ENCODE measurements at regions not wholly inside any gene's neighbourhood (a gene's known extent, or its start where the extent isn't known, plus 50 kb on each side); places are given as distances from the start of the nearest gene placed in this dataset.
A peak's percentile ranks its signal among the peaks of the same experiment; 100 is the strongest.

DNA sequence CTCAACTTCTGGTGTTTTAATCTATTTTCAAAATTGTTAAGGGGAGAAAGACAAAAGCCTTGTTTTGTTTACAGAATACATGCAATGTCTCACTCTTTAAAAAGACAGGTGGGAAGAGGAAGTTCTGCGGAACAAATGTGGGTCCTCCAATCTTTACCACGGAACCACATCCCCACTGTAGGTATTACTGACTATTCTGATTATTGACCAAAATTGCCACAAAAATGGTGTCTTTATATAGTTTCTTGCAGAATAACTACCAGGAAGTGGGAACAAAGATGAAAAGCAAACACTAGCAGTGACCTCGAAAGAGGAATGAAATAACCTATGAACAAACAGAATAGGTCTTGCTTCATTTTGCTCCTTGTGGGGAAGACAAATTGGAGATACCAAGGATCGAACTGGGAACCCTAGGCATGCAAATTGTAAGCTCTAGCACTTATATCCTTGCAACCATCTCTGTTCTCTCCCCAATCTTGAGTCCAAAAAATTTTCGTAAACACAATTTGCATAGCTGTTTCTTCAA is 106.7 kb downstream of the GPX5 start:
- peaks cover 8% of the 10 kb centered on the region for H3K27me3 ChIP-seq
- no peaks in the 10 kb centered on the region for H3K36me3 ChIP-seq (replicated peaks in 1 of 2)
- no peaks in the 10 kb centered on the region for H3K4me1 ChIP-seq (replicated peaks in 1 of 2)
- no peak for TF ChIP-seq POLR2A (IDR thresholded peaks at IDR 0.05)
- TF ChIP-seq, protein P1, sequence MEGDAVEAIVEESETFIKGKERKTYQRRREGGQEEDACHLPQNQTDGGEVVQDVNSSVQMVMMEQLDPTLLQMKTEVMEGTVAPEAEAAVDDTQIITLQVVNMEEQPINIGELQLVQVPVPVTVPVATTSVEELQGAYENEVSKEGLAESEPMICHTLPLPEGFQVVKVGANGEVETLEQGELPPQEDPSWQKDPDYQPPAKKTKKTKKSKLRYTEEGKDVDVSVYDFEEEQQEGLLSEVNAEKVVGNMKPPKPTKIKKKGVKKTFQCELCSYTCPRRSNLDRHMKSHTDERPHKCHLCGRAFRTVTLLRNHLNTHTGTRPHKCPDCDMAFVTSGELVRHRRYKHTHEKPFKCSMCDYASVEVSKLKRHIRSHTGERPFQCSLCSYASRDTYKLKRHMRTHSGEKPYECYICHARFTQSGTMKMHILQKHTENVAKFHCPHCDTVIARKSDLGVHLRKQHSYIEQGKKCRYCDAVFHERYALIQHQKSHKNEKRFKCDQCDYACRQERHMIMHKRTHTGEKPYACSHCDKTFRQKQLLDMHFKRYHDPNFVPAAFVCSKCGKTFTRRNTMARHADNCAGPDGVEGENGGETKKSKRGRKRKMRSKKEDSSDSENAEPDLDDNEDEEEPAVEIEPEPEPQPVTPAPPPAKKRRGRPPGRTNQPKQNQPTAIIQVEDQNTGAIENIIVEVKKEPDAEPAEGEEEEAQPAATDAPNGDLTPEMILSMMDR (IDR thresholded peaks at IDR 0.05), result no peak
- 74 to 80% (median 78%) methylated on average over 5 of the region's 5 CpGs for WGBS, 4 donors
- intact Hi-C loops (cut with DNase I), result no loop called here
- no peak overlapping the region for H3K4me3 ChIP-seq
- no peak for DNase-seq
- H3K9me3 ChIP-seq (replicated peaks in 1 of 3), result no peaks in the 10 kb centered on the region
- H3K27ac ChIP-seq, result no peak overlapping the region

DNA sequence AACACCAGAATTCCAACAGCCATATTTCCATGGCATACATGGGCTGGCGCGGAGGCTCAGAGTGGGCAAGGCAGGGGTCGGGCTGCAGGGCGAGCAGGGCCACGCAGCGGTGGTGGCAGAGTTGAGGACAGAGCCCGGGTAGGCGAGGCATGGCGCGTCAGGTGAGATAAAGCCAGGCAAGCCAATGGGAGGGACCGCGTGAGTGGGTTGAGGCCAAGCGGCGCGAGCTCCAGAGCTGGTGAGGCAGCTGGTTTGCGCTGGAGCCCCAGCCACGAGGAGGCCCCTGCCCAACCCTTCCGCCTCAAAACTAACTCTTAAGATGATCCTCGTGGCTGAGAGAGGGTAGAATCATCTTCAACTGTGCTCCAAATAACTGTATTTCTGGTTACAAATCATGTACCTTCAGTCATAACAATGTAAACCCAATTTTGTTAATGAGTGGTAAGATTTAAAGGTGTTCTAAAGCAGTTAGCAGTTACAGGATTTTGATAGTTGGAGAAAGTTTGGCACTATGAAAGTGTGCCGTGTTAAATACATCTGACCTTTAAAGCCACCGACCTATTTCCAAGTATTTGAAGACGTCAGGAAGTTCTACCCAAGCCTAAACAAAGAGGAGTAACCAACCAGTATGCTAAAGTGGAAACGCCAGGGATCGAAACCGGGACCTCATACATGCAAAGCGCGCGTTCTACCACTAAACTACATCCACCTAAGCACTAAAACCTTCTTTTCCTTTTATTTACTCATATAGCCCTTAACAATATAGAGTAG is 107.9 kb downstream of the GPX5 start:
- H3K4me1 ChIP-seq (replicated peaks in 1 of 2), result no peaks in the 10 kb centered on the region
- no peaks in the 10 kb centered on the region for H3K9me3 ChIP-seq (replicated peaks in 1 of 3)
- no peaks in the 10 kb centered on the region for H3K36me3 ChIP-seq (replicated peaks in 1 of 2)
- TF ChIP-seq POLR2A (IDR thresholded peaks at IDR 0.05), result no peak
- TF ChIP-seq, protein P1 (IDR thresholded peaks at IDR 0.05), result no peak
- intact Hi-C loops (cut with DNase I), result no loop called here
- no peak for DNase-seq
- peaks cover 13% of the 10 kb centered on the region for H3K27me3 ChIP-seq
- no peak overlapping the region for H3K27ac ChIP-seq
- H3K4me3 ChIP-seq, result no peak overlapping the region
- 62 to 88% (median 65%) methylated on average over 24 to 28 of the region's 28 CpGs for WGBS, 4 donors

DNA sequence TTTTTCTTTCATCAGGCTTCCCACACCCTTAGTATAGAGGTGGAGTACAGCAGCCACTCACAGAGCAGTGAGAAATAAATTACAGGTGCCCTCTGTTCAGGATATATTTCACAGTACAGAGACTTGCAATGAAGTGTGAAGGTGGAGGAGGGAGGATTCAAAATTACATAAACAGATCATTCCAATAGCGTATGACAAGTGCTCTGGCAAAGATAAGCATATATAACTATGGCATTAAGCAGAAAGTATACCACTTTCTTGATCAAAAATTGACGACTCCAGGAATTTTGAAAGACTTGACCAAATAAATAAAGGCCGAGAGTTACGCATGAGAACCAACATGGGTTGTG is 108.7 kb downstream of the GPX5 start:
- H3K36me3 ChIP-seq (replicated peaks in 1 of 2), result no peaks in the 10 kb centered on the region
- no peaks in the 10 kb centered on the region for H3K9me3 ChIP-seq (replicated peaks in 1 of 3)
- no peak overlapping the region for H3K4me3 ChIP-seq
- TF ChIP-seq POLR2A (IDR thresholded peaks at IDR 0.05), result no peak
- TF ChIP-seq, protein P1 (IDR thresholded peaks at IDR 0.05), result no peak
- H3K4me1 ChIP-seq (replicated peaks in 1 of 2), result no peaks in the 10 kb centered on the region
- 14 to 26% (median 15%) methylated on average over 4 of the region's 4 CpGs for WGBS, 4 donors
- H3K27me3 ChIP-seq, result peaks cover 13% of the 10 kb centered on the region
- DNase-seq, result no peak
- intact Hi-C loops (cut with DNase I), result no loop called here
- H3K27ac ChIP-seq, result no peak overlapping the region

DNA sequence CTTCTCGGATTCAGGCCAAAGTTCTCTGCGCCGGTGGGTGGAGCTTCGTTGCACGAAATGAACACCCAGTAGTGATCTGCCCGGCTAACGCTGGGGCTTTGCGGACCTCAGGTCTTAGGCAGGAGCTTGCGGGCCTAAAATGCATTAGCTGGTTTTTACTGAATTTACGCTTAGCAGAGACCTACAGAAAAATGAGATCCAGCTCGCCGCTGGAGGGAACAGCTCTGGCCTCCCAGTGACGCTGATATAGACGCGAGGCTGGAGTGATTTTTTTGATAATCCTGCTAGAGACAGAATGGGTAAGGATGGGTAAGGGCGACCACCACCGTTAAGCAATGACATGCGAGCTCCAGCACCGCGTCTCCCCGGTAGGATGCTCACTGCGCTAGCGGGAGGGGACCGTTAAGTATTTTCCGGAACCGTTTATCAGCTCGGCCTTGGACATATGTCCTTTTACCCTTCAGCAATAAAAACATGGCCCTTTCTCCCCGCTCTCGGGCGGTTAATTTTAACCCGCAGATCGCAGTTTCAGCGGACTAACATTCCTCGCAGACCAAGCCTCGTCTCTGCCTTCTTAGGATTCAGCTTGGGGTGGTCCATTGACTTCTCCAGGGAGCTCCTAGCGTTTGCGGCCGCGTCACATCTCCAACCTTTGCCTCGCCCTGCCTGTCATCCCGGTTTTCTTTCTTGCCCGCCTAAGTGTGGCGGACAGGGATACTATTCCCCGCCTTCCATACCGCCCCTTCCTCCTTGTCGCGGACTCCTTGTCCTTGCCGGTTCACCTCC is 109.3 kb downstream of the GPX5 start:
- intact Hi-C loops (cut with DNase I), result no loop called here
- Histone ChIP-seq H3K4me1 (replicated peaks in 1 of 2) (no peaks in the 10 kb centered on the region), H3K36me3 (replicated peaks in 1 of 2) (no peaks in the 10 kb centered on the region), H3K4me3 (no peak overlapping the region), H3K27me3 (peaks cover 17% of the 10 kb centered on the region), H3K27ac (peak overlapping the region in 1 of 5 donors; percentile 12), H3K9me3 (replicated peaks in 1 of 3) (no peaks in the 10 kb centered on the region)
- TF ChIP-seq POLR2A (IDR thresholded peaks at IDR 0.05), result no peak
- TF ChIP-seq, protein P1 (IDR thresholded peaks at IDR 0.05), result no peak
- DNase-seq, result peak in 1 of 7 donors; percentile 13
- 2 to 3% (median 2%) methylated on average over 33 to 48 of the region's 48 CpGs for WGBS, 4 donors

All from adrenal gland (tissue), 9 donors.